Jurkat, Clone E6-1 (cell line): ENCODE measurements at regions not wholly inside any gene's neighbourhood (a gene's known extent, or its start where the extent isn't known, plus 50 kb on each side); places are given as distances from the start of the nearest gene placed in this dataset.
A peak's percentile ranks its signal among the peaks of the same experiment; 100 is the strongest.

Experiments used
- DNase-seq: peaks from one replicate; pipeline ENCODE4 v3.0.0-alpha.2; 2011; ENCODE audit warnings: low read depth, low spot score
- H3K4me3 ChIP-seq: 2 replicates; pipeline ENCODE4 v1.5.1; 2011; ENCODE audit warnings: mild to moderate bottlenecking, low read length, control low read depth, moderate library complexity

- H3K4me3 ChIP-seq: no peak overlapping the region
- no peak for DNase-seq
These were observed 97.6 kb downstream of the TM2D1 start for GRCh38 chr1:61627365-61627764.

GRCh38 chr1:61626816-61627215 lies 98.1 kb downstream of the TM2D1 start:
- no peak for DNase-seq
- no peak overlapping the region for H3K4me3 ChIP-seq

GRCh38 chr1:61623852-61624251 lies 101.1 kb downstream of the TM2D1 start:
- H3K4me3 ChIP-seq: no peak overlapping the region
- DNase-seq: no peak

GRCh38 chr1:61620536-61620935 lies 104.4 kb downstream of the TM2D1 start:
- DNase-seq: no peak
- H3K4me3 ChIP-seq: no peak overlapping the region

- H3K4me3 ChIP-seq: no peak overlapping the region
- no peak for DNase-seq
These were observed 106.2 kb downstream of the TM2D1 start for GRCh38 chr1:61618755-61619154.

GRCh38 chr1:61618193-61618592 lies 106.7 kb downstream of the TM2D1 start:
- H3K4me3 ChIP-seq: no peak overlapping the region
- DNase-seq: no peak

- DNase-seq: no peak
- no peak overlapping the region for H3K4me3 ChIP-seq
These were observed 108.1 kb downstream of the TM2D1 start for GRCh38 chr1:61616830-61617229.

GRCh38 chr1:61612602-61613001 lies 112.3 kb downstream of the TM2D1 start:
- no peak overlapping the region for H3K4me3 ChIP-seq
- DNase-seq: no peak

- no peak for DNase-seq
- no peak overlapping the region for H3K4me3 ChIP-seq
These were observed 115.9 kb downstream of the TM2D1 start for GRCh38 chr1:61609040-61609439.

GRCh38 chr1:61607448-61607847 lies 117.5 kb downstream of the TM2D1 start:
- H3K4me3 ChIP-seq: no peak overlapping the region
- DNase-seq: no peak

GRCh38 chr1:61606448-61607312 lies 118.3 kb downstream of the TM2D1 start:
- no peak overlapping the region for H3K4me3 ChIP-seq
- no peak for DNase-seq

GRCh38 chr1:61605607-61606321 lies 119.2 kb downstream of the TM2D1 start:
- no peak for DNase-seq

GRCh38 chr1:61604684-61605083 lies 120.3 kb downstream of the TM2D1 start:
- H3K4me3 ChIP-seq: no peak overlapping the region
- DNase-seq: no peak

More at GRCh38 chr1:61605607-61606321, 119.2 kb downstream of the TM2D1 start:
- H3K4me3 ChIP-seq: no peak overlapping the region

- no peak for DNase-seq
- no peak overlapping the region for H3K4me3 ChIP-seq
These were observed 120.7 kb downstream of the TM2D1 start for GRCh38 chr1:61604261-61604660.

GRCh38 chr1:61602663-61603062 lies 122.3 kb downstream of the TM2D1 start:
- no peak for DNase-seq
- H3K4me3 ChIP-seq: no peak overlapping the region

- no peak for DNase-seq
- no peak overlapping the region for H3K4me3 ChIP-seq
These were observed 127.3 kb downstream of the TM2D1 start for GRCh38 chr1:61597601-61598000.

GRCh38 chr1:61593331-61593730 lies 131.6 kb downstream of the TM2D1 start:
- DNase-seq: no peak
- H3K4me3 ChIP-seq: no peak overlapping the region

- H3K4me3 ChIP-seq: no peak overlapping the region
These were observed 133.6 kb downstream of the TM2D1 start for GRCh38 chr1:61591351-61591750.

GRCh38 chr1:61588736-61589672 lies 135.9 kb downstream of the TM2D1 start:
- H3K4me3 ChIP-seq: no peak overlapping the region
- peak; percentile 65 for DNase-seq

More at GRCh38 chr1:61591351-61591750, 133.6 kb downstream of the TM2D1 start:
- no peak for DNase-seq
